T-cell (primary cell): ENCODE measurements at regions not wholly inside any gene's neighbourhood (a gene's known extent, or its start where the extent isn't known, plus 50 kb on each side); places are given as distances from the start of the nearest gene placed in this dataset.
"Not testable (repeated sequence)": the region's sequence is repeated elsewhere in the genome, so short reads cannot be mapped to it uniquely, and the experiment has no call there.

ENCODE experiments used
- ATAC-seq, 4 experiments: fragments of 200-7000 bp in 3 of 4; fragments of 150-1000 bp in 1 of 4; cut with Tn5 transposase; replicated peaks in 1 of 4; 1 replicate in 3 of 4; 2 replicates in 1 of 4; pipeline ENCODE4 v1.10.0; 2021; ENCODE audit warnings: moderate library complexity in 3 of 4, mild to moderate bottlenecking in 2 of 4, moderate number of reproducible peaks in 1 of 4
- CTCF ChIA-PET, 2 donors: fragments of 300-600 bp; sonication (Branson Sonifier 250); formaldehyde crosslinking; loops; one replicate each; lab custom pipeline; 2022; ENCODE audit warnings: antibody characterized with exemption in 2 of 2; lab: Charles Lee
- POLR2A ChIA-PET, 2 donors: fragments of 300-600 bp; sonication (Branson Sonifier 250); formaldehyde crosslinking; loops; one replicate each; lab custom pipeline; 2022; ENCODE audit warnings: antibody characterized with exemption in 2 of 2; lab: Charles Lee
- DNase-seq, 35 experiments: peaks; one replicate each; pipeline versions ENCODE4 v3.0.0 to v3.0.0-alpha.2; 2013 to 2023
- H3K27ac ChIP-seq: one replicate; pipeline ENCODE4 v1.5.1; 2013; ENCODE audit warnings: low read length
- H3K27me3 ChIP-seq, 2 experiments: replicated peaks in 1 of 2; 1 replicate in 1 of 2; 2 replicates in 1 of 2; pipeline versions ENCODE4 v1.6.1 to v1.7.0; 2013; ENCODE audit warnings: low read length in 1 of 2, mixed read lengths in 1 of 2; ENCODE audit not compliant: control insufficient read depth in 2 of 2, insufficient read depth in 2 of 2; ENCODE audit errors: extremely low read depth in 1 of 2
- H3K36me3 ChIP-seq, 2 donors: 1 replicate in 1 of 2; 2 replicates in 1 of 2; pipeline versions ENCODE4 v1.6.1 to v1.7.0; 2013; ENCODE audit warnings: low read length in 1 of 2; ENCODE audit not compliant: control insufficient read depth in 2 of 2, insufficient read depth in 1 of 2; ENCODE audit errors: extremely low read depth in 1 of 2
- H3K4me1 ChIP-seq, 2 experiments: 1 replicate in 1 of 2; 2 replicates in 1 of 2; pipeline versions ENCODE4 v1.6.1 to v1.7.0; 2013; ENCODE audit warnings: low read length in 2 of 2, mixed read lengths in 1 of 2; ENCODE audit not compliant: insufficient read depth in 2 of 2, control insufficient read depth in 1 of 2; ENCODE audit errors: extremely low read depth in 1 of 2
- H3K4me3 ChIP-seq, 2 donors: 1 replicate in 1 of 2; 2 replicates in 1 of 2; pipeline versions ENCODE4 v1.5.1 to v1.7.0; 2013; ENCODE audit warnings: mild to moderate bottlenecking in 2 of 2, low read length in 1 of 2, moderate library complexity in 1 of 2; ENCODE audit not compliant: control insufficient read depth in 1 of 2; ENCODE audit errors: extremely low read depth in 1 of 2
- H3K9me3 ChIP-seq: 2 replicates; pipeline ENCODE4 v1.7.0; 2013
- H3K27ac Mint-ChIP-seq, 2 donors: one replicate each; pipeline ENCODE4 v1.8.0; 2020 to 2021; ENCODE audit warnings: mild to moderate bottlenecking in 2 of 2, mixed read lengths in 2 of 2
- H3K27me3 Mint-ChIP-seq, 2 donors: one replicate each; pipeline ENCODE4 v1.8.0; 2021 to 2022; ENCODE audit warnings: mixed read lengths in 2 of 2
- H3K36me3 Mint-ChIP-seq: one replicate; pipeline ENCODE4 v1.8.0; 2021; ENCODE audit warnings: mixed read lengths
- H3K4me1 Mint-ChIP-seq, 3 donors: one replicate each; pipeline ENCODE4 v1.8.0; 2020 to 2022; ENCODE audit warnings: mixed read lengths in 3 of 3, mild to moderate bottlenecking in 1 of 3
- H3K4me3 Mint-ChIP-seq, 3 donors: one replicate each; pipeline ENCODE4 v1.8.0; 2020 to 2022; ENCODE audit warnings: mild to moderate bottlenecking in 3 of 3, mixed read lengths in 3 of 3, moderate library complexity in 3 of 3
- H3K9me3 Mint-ChIP-seq, 3 donors: one replicate each; pipeline ENCODE4 v1.8.0; 2020 to 2022; ENCODE audit warnings: mixed read lengths in 3 of 3
- WGBS: methylation state at CpG from one replicate; pipeline ENCODE4 v1.1.5; 2013; ENCODE audit warnings: missing lambda C conversion rate; ENCODE audit not compliant: insufficient coverage; 5-methylcytosine and 5-hydroxymethylcytosine counted together

DNA sequence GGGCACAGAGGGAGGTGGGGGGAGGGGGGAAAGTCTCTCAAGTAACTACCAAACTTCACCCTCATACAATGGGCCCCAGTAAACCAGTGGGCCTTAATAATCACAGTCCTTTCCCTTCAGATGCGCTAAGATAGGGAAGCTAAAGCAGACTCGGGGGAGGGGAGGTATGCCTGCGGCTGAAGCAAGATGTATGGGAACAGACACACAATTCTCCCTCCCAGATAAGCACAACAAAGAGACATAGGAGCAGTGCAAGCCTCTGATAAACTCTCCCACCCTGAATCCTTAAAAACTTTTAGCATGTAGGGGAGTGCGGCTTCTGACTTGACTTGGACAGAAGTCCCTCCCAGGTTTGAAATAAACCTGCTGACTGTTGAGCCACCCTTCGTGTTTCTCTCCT, 54.7 kb downstream of the PROP1 start:
- H3K9me3 ChIP-seq, H3K9me3 Mint-ChIP-seq, H3K36me3 Mint-ChIP-seq, H3K27ac Mint-ChIP-seq, ATAC-seq, H3K4me3 ChIP-seq, CTCF ChIA-PET, H3K27me3 ChIP-seq, DNase-seq, POLR2A ChIA-PET, H3K27me3 Mint-ChIP-seq, H3K36me3 ChIP-seq, H3K27ac ChIP-seq: not testable (repeated sequence)
- peaks cover 3 to 18% of the 10 kb centered on the region in 2 experiments for H3K4me1 ChIP-seq
- peaks cover 15 to 26% (median 18%) of the 10 kb centered on the region in 3 donors for H3K4me1 Mint-ChIP-seq
- no CpG with 5 or more reads among the region's 5 CpGs for whole genome bisulfite sequencing
- H3K4me3 Mint-ChIP-seq: peak overlapping the region; percentile 6 to 31 (median 23)

GRCh38 chr5:177939246-177940171, 56.5 kb downstream of the PROP1 start:
- H3K36me3 Mint-ChIP-seq, H3K9me3 ChIP-seq, H3K27ac ChIP-seq, H3K27me3 Mint-ChIP-seq, POLR2A ChIA-PET, H3K9me3 Mint-ChIP-seq, H3K36me3 ChIP-seq, CTCF ChIA-PET, H3K27me3 ChIP-seq: not testable (repeated sequence)
- Histone ChIP-seq H3K4me1 (peaks cover 3 to 18% of the 10 kb centered on the region in 2 experiments), H3K4me3 (peak overlapping the region; percentile 10 to 15)
- under 1% methylated on average over 24 of the region's 79 CpGs for WGBS
- ATAC-seq (peak; percentile 33 to 49 (median 40)), DNase-seq (peak in 1 of 35 experiments; percentile 11)
- peak overlapping the region in 1 of 2 donors; percentile 52 for H3K27ac Mint-ChIP-seq
- H3K4me1 Mint-ChIP-seq: peaks cover 15 to 23% (median 18%) of the 10 kb centered on the region in 3 donors
- peak overlapping the region; percentile 69 to 78 (median 78) for H3K4me3 Mint-ChIP-seq

DNA sequence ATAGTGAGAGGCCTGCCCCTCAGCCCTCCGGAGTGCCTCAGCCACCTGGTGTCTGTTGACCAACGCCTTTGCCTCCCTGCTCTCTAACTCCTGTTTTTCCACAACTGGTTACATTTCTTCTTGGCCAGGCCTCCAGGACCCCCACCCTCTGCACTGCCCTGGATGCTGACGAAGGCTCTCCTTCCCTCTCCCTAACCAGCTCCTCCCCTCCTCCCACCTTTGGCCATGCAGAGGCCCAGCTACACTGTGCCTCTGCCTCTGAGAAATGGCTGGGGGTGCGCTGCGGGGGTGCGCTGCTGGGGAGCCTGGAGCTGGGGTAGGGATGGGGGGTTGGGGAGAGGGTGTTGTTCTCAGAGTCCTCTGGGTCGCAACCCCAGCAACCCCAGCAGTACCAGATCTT, 57.3 kb downstream of the PROP1 start:
- H3K36me3 ChIP-seq, POLR2A ChIA-PET, H3K27me3 ChIP-seq, H3K36me3 Mint-ChIP-seq, H3K9me3 ChIP-seq, DNase-seq, H3K27me3 Mint-ChIP-seq, ATAC-seq, H3K27ac Mint-ChIP-seq, H3K9me3 Mint-ChIP-seq, H3K27ac ChIP-seq, CTCF ChIA-PET: not testable (repeated sequence)
- Mint-ChIP-seq H3K4me1 (peaks cover 15 to 21% (median 18%) of the 10 kb centered on the region in 3 donors), H3K4me3 (peak overlapping the region; percentile 69 to 78 (median 78))
- Histone ChIP-seq H3K4me1 (peaks cover 3 to 18% of the 10 kb centered on the region in 2 experiments), H3K4me3 (peak overlapping the region; percentile 10 to 15)
- 50% methylated on average over 2 of the region's 7 CpGs for WGBS

- H3K4me1 Mint-ChIP-seq, ATAC-seq, H3K9me3 ChIP-seq, POLR2A ChIA-PET, H3K9me3 Mint-ChIP-seq, H3K27ac Mint-ChIP-seq, DNase-seq, CTCF ChIA-PET, H3K4me3 Mint-ChIP-seq, H3K4me3 ChIP-seq, H3K27me3 ChIP-seq, H3K36me3 ChIP-seq, H3K27me3 Mint-ChIP-seq, H3K27ac ChIP-seq, H3K36me3 Mint-ChIP-seq: not testable (repeated sequence)
- peaks cover 3 to 10% of the 10 kb centered on the region in 2 experiments for H3K4me1 ChIP-seq
Measured at GRCh38 chr5:177934233-177934632, 61.8 kb downstream of the PROP1 start.

DNA sequence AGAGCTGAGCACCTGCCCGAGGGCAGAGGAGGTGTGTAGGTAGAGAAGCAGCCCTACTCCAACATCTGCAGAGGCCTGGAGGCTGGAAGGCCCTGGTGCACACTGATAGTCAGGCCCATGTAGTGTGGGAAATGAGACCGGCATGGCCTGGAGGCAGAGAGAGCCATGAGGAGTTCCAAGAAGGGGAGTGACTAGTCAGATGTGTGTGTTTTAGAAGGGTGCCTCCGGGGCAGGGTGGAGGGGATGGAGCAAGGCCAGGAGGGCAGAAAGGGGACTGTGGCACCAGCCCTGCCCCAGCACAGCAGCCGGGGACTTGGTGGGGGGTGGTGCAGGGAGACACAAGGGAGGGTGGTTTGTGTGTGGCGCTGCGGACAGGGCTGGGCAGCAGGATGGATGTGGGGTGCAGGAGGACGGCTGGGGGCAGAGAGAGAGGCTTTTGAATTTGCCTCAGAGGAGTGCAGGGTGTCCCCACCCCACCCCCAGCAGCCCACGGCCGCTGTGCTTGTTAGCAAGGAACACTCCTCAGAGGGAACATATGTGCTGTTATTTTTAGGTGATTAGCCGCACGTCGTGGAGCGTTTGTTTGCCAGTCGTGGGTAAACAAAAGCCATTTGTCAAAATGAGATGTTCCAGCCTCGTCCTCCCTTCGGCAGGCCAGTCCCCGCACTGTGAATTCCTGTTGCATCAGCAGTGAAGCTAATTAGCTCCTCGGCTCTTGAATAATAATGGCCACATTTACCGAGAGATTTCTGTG, 65.6 kb downstream of the PROP1 start:
- H3K9me3 ChIP-seq, H3K9me3 Mint-ChIP-seq, POLR2A ChIA-PET, H3K36me3 ChIP-seq, H3K27ac ChIP-seq, CTCF ChIA-PET, H3K4me1 ChIP-seq, ATAC-seq, H3K4me3 Mint-ChIP-seq, H3K27me3 Mint-ChIP-seq, H3K27ac Mint-ChIP-seq, H3K36me3 Mint-ChIP-seq, H3K4me1 Mint-ChIP-seq, H3K27me3 ChIP-seq, H3K4me3 ChIP-seq, DNase-seq: not testable (repeated sequence)
- 90% methylated on average over 2 of the region's 19 CpGs for WGBS

DNA sequence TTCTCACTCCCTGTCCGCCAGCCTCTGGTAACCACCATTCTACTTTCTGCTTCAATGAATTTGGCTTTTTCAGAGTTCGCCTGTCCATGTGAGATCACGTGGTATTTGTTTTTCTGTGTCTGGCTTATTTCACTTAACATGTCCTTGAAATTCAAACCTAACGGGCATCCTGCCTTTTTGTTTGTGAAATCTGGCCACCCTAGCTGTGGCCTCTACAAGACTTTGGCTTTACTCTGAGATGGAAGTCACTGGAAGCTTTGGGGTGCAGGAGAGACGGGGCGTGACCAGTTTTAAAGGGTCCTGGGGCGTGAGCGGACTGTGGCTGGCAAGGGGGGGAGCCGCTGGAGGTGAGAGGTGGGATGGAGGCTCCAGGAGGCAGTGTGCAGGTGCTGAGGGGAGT, 66.4 kb downstream of the PROP1 start:
- H3K27me3 ChIP-seq, CTCF ChIA-PET, H3K36me3 Mint-ChIP-seq, H3K27ac ChIP-seq, H3K4me3 Mint-ChIP-seq, POLR2A ChIA-PET, H3K27me3 Mint-ChIP-seq, H3K9me3 Mint-ChIP-seq, H3K9me3 ChIP-seq, DNase-seq, ATAC-seq, H3K4me3 ChIP-seq, H3K27ac Mint-ChIP-seq, H3K4me1 ChIP-seq, H3K4me1 Mint-ChIP-seq, H3K36me3 ChIP-seq: not testable (repeated sequence)
- WGBS: no CpG with 5 or more reads among the region's 9 CpGs
